ENCODE measurements at regions not wholly inside any gene's neighbourhood (a gene's known extent, or its start where the extent isn't known, plus 50 kb on each side); places are given as distances from the start of the nearest gene placed in this dataset.

- TF ChIP-seq POLR2AphosphoS5 (IDR thresholded peaks at IDR 0.05; ENCODE audit: low read depth, low read length): no peak
- no peak for TF ChIP-seq CTCF (CRISPR knock-in tag; IDR thresholded peaks at IDR 0.05)
- no peak for TF ChIP-seq SUZ12 (IDR thresholded peaks at IDR 0.05; ENCODE audit: low read depth, low read length)
- TF ChIP-seq E2F2 (CRISPR knock-in tag; IDR thresholded peaks at IDR 0.05; ENCODE audit: borderline replicate concordance): no peak
- no peak for TF ChIP-seq FOSL2 (CRISPR knock-in tag; IDR thresholded peaks at IDR 0.05)
- no peak for TF ChIP-seq TAF1 (CRISPR knock-in tag; IDR thresholded peaks at IDR 0.05)
Measured at GRCh38 chr2:4144731-4145130, 441.4 kb downstream of the DCDC2C start.
